Osteoblast (primary cell): ENCODE measurements at regions not wholly inside any gene's neighbourhood (a gene's known extent, or its start where the extent isn't known, plus 50 kb on each side); places are given as distances from the start of the nearest gene placed in this dataset.
A peak's percentile ranks its signal among the peaks of the same experiment; 100 is the strongest.

ENCODE experiments used
- DNase-seq: peaks from one replicate; pipeline ENCODE4 v3.0.0; 2011; ENCODE audit warnings: low spot score, mixed read lengths; ENCODE audit not compliant: insufficient read length; ENCODE audit errors: missing footprints
- H2AFZ ChIP-seq: 2 replicates; pipeline ENCODE4 v1.6.0; 2011; ENCODE audit warnings: mild to moderate bottlenecking, low read length
- H3K27ac ChIP-seq: 2 replicates; pipeline ENCODE4 v1.5.1; 2011; ENCODE audit warnings: mild to moderate bottlenecking, low read depth, low read length, moderate library complexity
- H3K27me3 ChIP-seq: 2 replicates; pipeline ENCODE4 v1.6.0; 2012; ENCODE audit warnings: mild to moderate bottlenecking, control low read depth, inconsistent platforms, low read length, moderate library complexity; ENCODE audit not compliant: insufficient read depth
- H3K36me3 ChIP-seq: 2 replicates; pipeline ENCODE4 v1.5.1; 2011; ENCODE audit warnings: mild to moderate bottlenecking, low read length, control low read depth, moderate library complexity; ENCODE audit not compliant: insufficient read depth
- H3K4me1 ChIP-seq: 2 replicates; pipeline ENCODE4 v1.5.1; 2011; ENCODE audit warnings: mild to moderate bottlenecking, low read length, control low read depth, moderate library complexity; ENCODE audit not compliant: insufficient read depth
- H3K4me2 ChIP-seq: 2 replicates; pipeline ENCODE4 v1.6.0; 2011; ENCODE audit warnings: mild to moderate bottlenecking, low read length; ENCODE audit not compliant: insufficient read depth
- H3K4me3 ChIP-seq: fragments of 200-600 bp; sonication (generic); 3 replicates; pipeline ENCODE4 v1.5.1; 2012; ENCODE audit warnings: mild to moderate bottlenecking, low read length, inconsistent platforms; ENCODE audit not compliant: insufficient read depth
- H3K79me2 ChIP-seq: 2 replicates; pipeline ENCODE4 v1.6.0; 2012; ENCODE audit warnings: mild to moderate bottlenecking, low read length, control low read depth, inconsistent platforms; ENCODE audit not compliant: insufficient read depth
- H3K9me3 ChIP-seq: 2 replicates; pipeline ENCODE4 v1.5.1; 2011; ENCODE audit warnings: low read depth, low read length, control low read depth
- H4K20me1 ChIP-seq: 2 replicates; pipeline ENCODE4 v1.6.0; 2012; ENCODE audit warnings: mild to moderate bottlenecking, low read length, control low read depth; ENCODE audit not compliant: insufficient read depth
- CTCF ChIP-seq: IDR thresholded peaks from 2 replicates; pipeline ENCODE4 v1.5.1; 2011; ENCODE audit warnings: mild to moderate bottlenecking, low read depth, low read length, moderate library complexity; ENCODE audit errors: extremely low read depth

- Histone ChIP-seq H3K27ac (no peak overlapping the region), H3K9me3 (no peaks in the 10 kb centered on the region), H3K4me3 (no peak overlapping the region), H3K4me2 (no peak overlapping the region), H3K27me3 (no peaks in the 10 kb centered on the region), H3K4me1 (no peaks in the 10 kb centered on the region), H3K79me2 (no peaks in the 10 kb centered on the region), H3K36me3 (no peaks in the 10 kb centered on the region), H2AFZ (peak overlapping the region; percentile 8), H4K20me1 (no peaks in the 10 kb centered on the region)
- TF ChIP-seq CTCF: no peak
- DNase-seq: no peak
Observed at GRCh38 chr5:57575839-57576238, 93.2 kb upstream of the ACTBL2 start.

DNA sequence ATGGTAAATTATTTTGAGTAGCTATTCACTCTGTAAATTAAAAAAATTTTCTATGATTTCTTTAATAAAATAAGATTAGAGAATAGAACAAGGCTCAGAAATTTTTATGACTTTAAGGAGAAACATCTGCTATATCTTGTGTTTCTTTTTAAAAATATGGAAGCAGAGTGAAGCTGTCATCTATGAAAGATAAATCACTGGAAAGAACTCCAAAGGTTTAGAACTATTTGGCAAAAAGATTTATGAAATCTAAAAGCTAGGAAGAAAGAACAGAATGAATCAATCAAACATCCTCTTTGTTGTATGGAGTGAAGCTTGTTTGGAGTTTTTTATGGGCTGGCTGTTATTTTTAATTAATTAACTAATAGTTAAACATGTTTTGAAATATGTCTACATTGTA, 89.8 kb upstream of the ACTBL2 start:
- no peak overlapping the region for H3K4me3 ChIP-seq
- no peaks in the 10 kb centered on the region for H3K36me3 ChIP-seq
- no peak for DNase-seq
- H4K20me1 ChIP-seq: no peaks in the 10 kb centered on the region
- TF ChIP-seq CTCF: no peak
- peaks cover 1% of the 10 kb centered on the region for H3K4me1 ChIP-seq
- no peak overlapping the region for H3K4me2 ChIP-seq
- H3K9me3 ChIP-seq: no peaks in the 10 kb centered on the region
- H3K27me3 ChIP-seq: no peaks in the 10 kb centered on the region
- H3K27ac ChIP-seq: no peak overlapping the region
- no peak overlapping the region for H2AFZ ChIP-seq
- H3K79me2 ChIP-seq: no peaks in the 10 kb centered on the region

- Histone ChIP-seq H3K27ac (no peak overlapping the region), H3K27me3 (no peaks in the 10 kb centered on the region), H3K9me3 (no peaks in the 10 kb centered on the region), H3K4me1 (peaks cover 7% of the 10 kb centered on the region), H2AFZ (no peak overlapping the region), H3K4me2 (no peak overlapping the region), H3K36me3 (no peaks in the 10 kb centered on the region), H3K79me2 (no peaks in the 10 kb centered on the region), H3K4me3 (no peak overlapping the region), H4K20me1 (no peaks in the 10 kb centered on the region)
- no peak for DNase-seq
- TF ChIP-seq CTCF: no peak
Observed at GRCh38 chr5:57569601-57570000, 87.0 kb upstream of the ACTBL2 start.

- no peaks in the 10 kb centered on the region for H3K9me3 ChIP-seq
- H3K27me3 ChIP-seq: no peaks in the 10 kb centered on the region
- DNase-seq: no peak
Observed at GRCh38 chr5:57568136-57568535, 85.5 kb upstream of the ACTBL2 start.

More at GRCh38 chr5:57568136-57568535, 85.5 kb upstream of the ACTBL2 start:
- Histone ChIP-seq H3K27ac (no peak overlapping the region), H3K4me2 (no peak overlapping the region), H3K4me3 (no peak overlapping the region), H3K79me2 (no peaks in the 10 kb centered on the region), H4K20me1 (no peaks in the 10 kb centered on the region), H3K36me3 (no peaks in the 10 kb centered on the region), H3K4me1 (peaks cover 7% of the 10 kb centered on the region), H2AFZ (no peak overlapping the region)
- no peak for TF ChIP-seq CTCF
